H9 (cell line): ENCODE measurements at regions not wholly inside any gene's neighbourhood (a gene's known extent, or its start where the extent isn't known, plus 50 kb on each side); places are given as distances from the start of the nearest gene placed in this dataset.

Experiments
- DNase-seq: peaks from one replicate; pipeline ENCODE4 v3.0.0-alpha.2; 2017
- H2AFZ ChIP-seq: one replicate; pipeline ENCODE4 v1.6.1; 2013; ENCODE audit warnings: mild to moderate bottlenecking, low read length, control low read depth, moderate library complexity
- H2AK5ac ChIP-seq: 2 replicates; pipeline ENCODE4 v1.6.1; 2013; ENCODE audit warnings: low read length, control low read depth, mixed read lengths; ENCODE audit not compliant: insufficient read length
- H2BK120ac ChIP-seq: one replicate; pipeline ENCODE4 v1.6.1; 2013; ENCODE audit warnings: low read depth, mild to moderate bottlenecking, low read length, control low read depth, inconsistent platforms; ENCODE audit not compliant: poor library complexity, severe bottlenecking
- H2BK12ac ChIP-seq: 2 replicates; pipeline ENCODE4 v1.6.1; 2013; ENCODE audit warnings: low read length, control low read depth, mixed read lengths, low read depth; ENCODE audit not compliant: insufficient read length
- H2BK15ac ChIP-seq: 2 replicates; pipeline ENCODE4 v1.6.1; 2013; ENCODE audit warnings: low read depth, low read length, control low read depth
- H2BK20ac ChIP-seq: one replicate; pipeline ENCODE4 v1.6.1; 2013; ENCODE audit warnings: low read depth, mild to moderate bottlenecking, low read length, control low read depth, inconsistent platforms; ENCODE audit not compliant: poor library complexity, severe bottlenecking
- H2BK5ac ChIP-seq: 2 replicates; pipeline ENCODE4 v1.6.1; 2013; ENCODE audit warnings: low read length, control low read depth, mixed read lengths; ENCODE audit not compliant: insufficient read length
- H3K14ac ChIP-seq: 2 replicates; pipeline ENCODE4 v1.6.1; 2013; ENCODE audit warnings: low read length, control low read depth; ENCODE audit not compliant: insufficient read depth
- H3K18ac ChIP-seq: 2 replicates; pipeline ENCODE4 v1.6.1; 2013; ENCODE audit warnings: low read depth, mild to moderate bottlenecking, mixed read lengths, low read length, control low read depth; ENCODE audit not compliant: insufficient read length
- H3K23ac ChIP-seq: 2 replicates; pipeline ENCODE4 v1.6.1; 2013; ENCODE audit warnings: low read length, control low read depth, mixed read lengths, low read depth; ENCODE audit not compliant: insufficient read length
- H3K23me2 ChIP-seq: 2 replicates; pipeline ENCODE4 v1.6.1; 2013; ENCODE audit warnings: low read depth, mild to moderate bottlenecking, mixed read lengths, low read length, control low read depth; ENCODE audit not compliant: insufficient read length, poor library complexity, severe bottlenecking
- H3K27ac ChIP-seq: 2 replicates; pipeline ENCODE4 v1.5.1; 2013; ENCODE audit warnings: low read length, control low read depth, mixed read lengths, low read depth; ENCODE audit not compliant: insufficient read length
- H3K27me3 ChIP-seq: 2 replicates; pipeline ENCODE4 v1.6.1; 2013; ENCODE audit warnings: low read length, control low read depth, inconsistent platforms; ENCODE audit not compliant: insufficient read depth
- H3K4ac ChIP-seq: 2 replicates; pipeline ENCODE4 v1.6.1; 2013; ENCODE audit warnings: low read depth, mild to moderate bottlenecking, control low read depth, inconsistent platforms, low read length, moderate library complexity
- H3K4me1 ChIP-seq: 2 replicates; pipeline ENCODE4 v1.6.1; 2013; ENCODE audit warnings: low read length, control low read depth, inconsistent platforms; ENCODE audit not compliant: insufficient read depth
- H3K4me2 ChIP-seq: 2 replicates; pipeline ENCODE4 v1.6.1; 2013; ENCODE audit warnings: low read length, control low read depth, mixed read lengths; ENCODE audit not compliant: insufficient read length, insufficient read depth
- H3K56ac ChIP-seq: 2 replicates; pipeline ENCODE4 v1.6.1; 2013; ENCODE audit warnings: low read depth, mild to moderate bottlenecking, mixed read lengths, low read length, control low read depth; ENCODE audit not compliant: insufficient read length
- H3K79me1 ChIP-seq: 2 replicates; pipeline ENCODE4 v1.6.1; 2013; ENCODE audit warnings: low read depth, mild to moderate bottlenecking, moderate library complexity, low read length, control low read depth, inconsistent platforms; ENCODE audit not compliant: insufficient read depth, poor library complexity, severe bottlenecking
- H3K79me2 ChIP-seq: 2 replicates; pipeline ENCODE4 v1.6.1; 2013; ENCODE audit warnings: low read length, control low read depth, inconsistent platforms; ENCODE audit not compliant: insufficient read depth
- H3K9ac ChIP-seq: 2 replicates; pipeline ENCODE4 v1.6.1; 2013; ENCODE audit warnings: low read length, control low read depth, mixed read lengths; ENCODE audit not compliant: insufficient read length; ENCODE audit errors: extremely low read depth
- H3K9me3 ChIP-seq: one replicate; pipeline ENCODE4 v1.6.1; 2013; ENCODE audit warnings: low read depth, low read length, inconsistent platforms; ENCODE audit not compliant: control insufficient read depth
- H3T11ph ChIP-seq: one replicate; pipeline ENCODE4 v1.6.1; 2013; ENCODE audit warnings: mild to moderate bottlenecking, low read length, control low read depth, inconsistent platforms
- H4K20me1 ChIP-seq: one replicate; pipeline ENCODE4 v1.6.1; 2013; ENCODE audit not compliant: control insufficient read depth, insufficient read length, insufficient read depth
- H4K5ac ChIP-seq: 2 replicates; pipeline ENCODE4 v1.6.1; 2013; ENCODE audit warnings: low read depth, mild to moderate bottlenecking, mixed read lengths, low read length, control low read depth; ENCODE audit not compliant: insufficient read length
- H4K8ac ChIP-seq: replicated peaks from 2 replicates; pipeline ENCODE4 v1.6.1; 2013; ENCODE audit warnings: low read length, control low read depth, mixed read lengths, low read depth; ENCODE audit not compliant: insufficient read length
- H4K91ac ChIP-seq: 2 replicates; pipeline ENCODE4 v1.6.1; 2013; ENCODE audit warnings: low read depth, mild to moderate bottlenecking, moderate library complexity, mixed read lengths, low read length, control low read depth; ENCODE audit not compliant: insufficient read length
- H3K27ac Mint-ChIP-seq, 3 experiments: 2 replicates in 2 of 3; 3 replicates in 1 of 3; pipeline ENCODE4 v1.8.0; 2020 to 2021; ENCODE audit warnings: mixed read lengths in 3 of 3, mild to moderate bottlenecking in 1 of 3, moderate library complexity in 1 of 3
- H3K27me3 Mint-ChIP-seq: 2 replicates; pipeline ENCODE4 v1.8.0; 2021; ENCODE audit warnings: low read depth, mild to moderate bottlenecking, moderate library complexity, mixed read lengths
- H3K36me3 Mint-ChIP-seq, 3 experiments: 2 replicates in 2 of 3; 3 replicates in 1 of 3; pipeline ENCODE4 v1.8.0; 2020 to 2021; ENCODE audit warnings: low read depth in 3 of 3, mixed read lengths in 3 of 3; ENCODE audit not compliant: insufficient read depth in 1 of 3
- H3K4me1 Mint-ChIP-seq, 2 experiments: 2 replicates each; pipeline ENCODE4 v1.8.0; 2020; ENCODE audit warnings: mixed read lengths in 2 of 2
- H3K4me3 Mint-ChIP-seq, 2 experiments: 2 replicates in 1 of 2; 3 replicates in 1 of 2; pipeline ENCODE4 v1.8.0; 2020 to 2021; ENCODE audit warnings: mild to moderate bottlenecking in 2 of 2, mixed read lengths in 2 of 2, moderate library complexity in 1 of 2
- H3K9me3 Mint-ChIP-seq, 2 experiments: 2 replicates in 1 of 2; 3 replicates in 1 of 2; pipeline ENCODE4 v1.8.0; 2020; ENCODE audit warnings: mild to moderate bottlenecking in 2 of 2, mixed read lengths in 2 of 2, moderate library complexity in 1 of 2
- WGBS: extraction: QIAGEN DNeasy Blood & Tissue Kit; methylation state at CpG from one replicate; pipeline ENCODE4 v1.1.7; 2013; ENCODE audit warnings: missing lambda C conversion rate, low lambda C conversion rate, mixed read lengths; ENCODE audit not compliant: insufficient read length; ENCODE audit errors: extremely low coverage; 5-methylcytosine and 5-hydroxymethylcytosine counted together
- TF ChIP-seq, protein P1 (sequence below): fragments of 200-600 bp; sonication (generic); conservative IDR thresholded peaks from 3 replicates; pipeline ENCODE4 v1.8.0; 2021; ENCODE audit warnings: antibody characterized with exemption, mild to moderate bottlenecking

DNA sequence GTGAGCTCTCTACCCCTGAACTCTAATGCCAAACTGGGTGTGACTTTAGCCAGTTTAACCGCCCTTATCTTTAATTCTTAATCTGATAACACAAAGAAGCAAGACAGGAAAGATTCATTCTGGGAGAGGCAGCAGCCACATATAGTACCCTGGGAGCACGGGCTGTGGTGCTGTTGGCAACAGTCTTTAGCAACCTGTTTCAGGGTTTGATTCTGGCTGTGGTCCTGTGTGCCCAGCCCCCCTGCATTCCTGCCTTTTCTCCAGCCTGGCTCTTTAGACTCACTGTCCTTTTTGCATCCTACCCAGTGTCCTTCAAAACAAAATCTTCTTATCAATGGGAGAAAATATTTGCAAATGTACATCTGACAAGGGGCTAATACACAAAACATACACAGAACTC, 275.2 kb downstream of the GXYLT1 start:
- Mint-ChIP-seq H3K9me3 (peaks cover 13 to 14% of the 10 kb centered on the region in 2 experiments), H3K4me3 (no peak overlapping the region), H3K27ac (no peak overlapping the region), H3K36me3 (peaks cover 0 to 10% (median 0%) of the 10 kb centered on the region in 3 experiments; a peak in 2 of 7 replicates), H3K27me3 (peaks cover 4% of the 10 kb centered on the region), H3K4me1 (peaks cover 6% of the 10 kb centered on the region in 2 experiments; a peak in 3 of 4 replicates)
- Histone ChIP-seq H4K20me1 (no peaks in the 10 kb centered on the region), H2BK15ac (no peak overlapping the region), H3K79me2 (no peaks in the 10 kb centered on the region), H3K4me1 (no peaks in the 10 kb centered on the region), H4K91ac (no peak overlapping the region), H3K56ac (no peak overlapping the region), H3K14ac (no peak overlapping the region), H2AFZ (no peak overlapping the region), H3K18ac (no peak overlapping the region), H3K9me3 (no peaks in the 10 kb centered on the region), H2AK5ac (no peak overlapping the region), H3K23ac (no peak overlapping the region), H2BK12ac (no peak overlapping the region), H3K23me2 (no peaks in the 10 kb centered on the region), H3K27me3 (no peaks in the 10 kb centered on the region), H4K8ac (no peak overlapping the region), H3K4ac (no peak overlapping the region), H3K9ac (no peak overlapping the region), H3K4me2 (no peak overlapping the region), H2BK20ac (no peak overlapping the region), H3K79me1 (no peaks in the 10 kb centered on the region), H3K27ac (no peak overlapping the region), H2BK120ac (no peak overlapping the region), H3T11ph (no peak overlapping the region), H2BK5ac (no peak overlapping the region), H4K5ac (no peak overlapping the region)
- WGBS, result no CpG with 5 or more reads among the region's 2 CpGs
- DNase-seq, result no peak
- TF ChIP-seq, protein P1, sequence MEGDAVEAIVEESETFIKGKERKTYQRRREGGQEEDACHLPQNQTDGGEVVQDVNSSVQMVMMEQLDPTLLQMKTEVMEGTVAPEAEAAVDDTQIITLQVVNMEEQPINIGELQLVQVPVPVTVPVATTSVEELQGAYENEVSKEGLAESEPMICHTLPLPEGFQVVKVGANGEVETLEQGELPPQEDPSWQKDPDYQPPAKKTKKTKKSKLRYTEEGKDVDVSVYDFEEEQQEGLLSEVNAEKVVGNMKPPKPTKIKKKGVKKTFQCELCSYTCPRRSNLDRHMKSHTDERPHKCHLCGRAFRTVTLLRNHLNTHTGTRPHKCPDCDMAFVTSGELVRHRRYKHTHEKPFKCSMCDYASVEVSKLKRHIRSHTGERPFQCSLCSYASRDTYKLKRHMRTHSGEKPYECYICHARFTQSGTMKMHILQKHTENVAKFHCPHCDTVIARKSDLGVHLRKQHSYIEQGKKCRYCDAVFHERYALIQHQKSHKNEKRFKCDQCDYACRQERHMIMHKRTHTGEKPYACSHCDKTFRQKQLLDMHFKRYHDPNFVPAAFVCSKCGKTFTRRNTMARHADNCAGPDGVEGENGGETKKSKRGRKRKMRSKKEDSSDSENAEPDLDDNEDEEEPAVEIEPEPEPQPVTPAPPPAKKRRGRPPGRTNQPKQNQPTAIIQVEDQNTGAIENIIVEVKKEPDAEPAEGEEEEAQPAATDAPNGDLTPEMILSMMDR, result no peak
